ENCODE measurements at regions not wholly inside any gene's neighbourhood (a gene's known extent, or its start where the extent isn't known, plus 50 kb on each side); places are given as distances from the start of the nearest gene placed in this dataset.

- no peak for DNase-seq
Observed at GRCh38 chr1:103854279-103854678, 104.6 kb downstream of the AMY1C start.

GRCh38 chr1:103859721-103860120 is 110.0 kb downstream of the AMY1C start:
- no peak for DNase-seq

DNA sequence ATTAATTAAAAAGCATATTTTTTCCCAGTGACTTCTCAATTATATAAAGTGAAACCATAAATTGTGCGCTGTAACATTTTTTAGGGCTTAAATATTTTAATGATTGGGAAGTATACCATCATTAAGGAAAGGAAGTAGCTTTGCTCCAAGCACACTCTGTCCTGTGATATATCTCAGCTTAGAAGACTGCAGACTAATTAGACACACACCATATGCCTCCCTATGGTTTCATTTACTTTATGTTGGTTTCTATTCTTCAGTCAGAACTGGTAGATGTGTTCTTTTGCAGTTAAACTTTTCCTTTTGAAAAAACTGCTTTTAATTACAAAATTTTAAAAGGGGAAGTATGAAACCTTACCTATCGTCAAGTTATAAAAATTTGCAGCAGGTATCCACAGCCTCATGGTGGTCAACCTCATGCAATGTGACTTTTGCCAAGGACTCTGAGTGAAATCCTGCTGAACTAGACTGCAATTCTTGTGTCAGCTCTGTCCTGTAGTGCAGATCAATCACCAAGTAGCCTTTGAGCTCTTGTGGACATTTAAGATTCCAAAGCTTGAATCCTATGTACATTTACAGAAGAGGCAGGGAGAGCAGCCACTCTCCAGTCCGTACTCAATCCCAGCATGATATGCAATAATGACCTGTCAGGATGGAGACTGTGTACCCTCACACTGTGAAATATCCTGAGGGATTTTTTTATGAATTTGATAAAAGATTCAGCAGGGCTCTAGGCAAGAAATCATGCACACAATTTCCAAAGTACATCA is 149.1 kb downstream of the AMY1C start:
- no peak for DNase-seq

GRCh38 chr1:103900005-103900404 is 150.3 kb downstream of the AMY1C start:
- DNase-seq = no peak

DNA sequence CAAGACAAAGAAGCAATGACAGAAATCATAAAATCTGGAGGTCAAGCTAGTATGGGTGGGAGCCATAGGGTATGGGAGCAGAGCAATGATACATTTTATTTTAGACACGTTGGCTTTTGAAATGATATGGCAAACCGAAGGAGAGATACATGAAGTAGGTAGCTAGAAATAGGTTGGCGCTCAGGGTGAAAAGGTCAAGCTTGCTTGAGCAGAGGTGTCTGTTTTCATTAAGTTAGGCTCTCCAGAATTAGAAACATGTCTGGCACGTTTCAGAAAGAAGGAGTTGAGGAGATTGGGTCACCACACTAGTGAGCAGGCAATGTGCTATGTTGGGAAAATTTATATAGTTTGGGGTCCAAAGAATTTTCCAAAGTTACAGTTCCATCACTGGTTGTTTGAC is 151.4 kb downstream of the AMY1C start:
- DNase-seq = no peak

DNA sequence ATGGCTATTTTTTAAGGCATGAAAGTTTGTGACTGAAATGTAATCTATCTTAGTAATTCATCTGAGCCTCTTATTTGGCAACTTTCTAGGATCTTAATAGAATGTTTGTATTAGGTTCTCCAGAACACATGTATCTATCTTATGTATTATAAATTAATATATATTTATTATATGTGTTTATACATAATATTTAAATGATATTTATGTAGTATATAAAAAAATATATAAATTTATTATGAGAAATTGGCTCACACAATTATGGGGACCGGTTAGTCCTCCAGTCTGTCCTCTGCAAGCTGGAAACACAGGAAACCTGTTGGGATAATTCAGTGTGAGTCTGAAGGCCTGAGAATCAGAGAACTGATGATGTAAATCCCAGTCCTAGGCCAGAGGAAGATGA is 155.7 kb downstream of the AMY1C start:
- no peak for DNase-seq

DNA sequence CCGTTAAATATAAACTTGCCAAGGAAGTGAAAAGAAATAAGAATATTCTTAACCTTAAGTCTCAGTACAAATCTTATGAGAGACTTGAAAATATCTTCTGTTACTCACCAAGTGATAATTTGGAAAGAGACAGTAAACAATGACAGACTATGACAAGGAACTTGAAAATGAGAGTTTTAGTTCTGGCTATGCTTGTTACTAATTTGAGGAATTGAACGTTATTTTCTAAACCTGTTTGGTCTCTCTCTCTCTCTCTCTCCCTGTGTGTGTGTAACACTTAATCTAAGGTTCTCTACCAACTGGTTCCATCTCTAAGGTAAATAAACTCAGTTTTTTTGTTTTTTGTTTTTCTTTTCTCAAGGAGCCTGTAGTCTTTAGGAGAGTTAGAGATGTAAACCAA is 161.8 kb downstream of the AMY1C start:
- no peak for DNase-seq

GRCh38 chr1:103917795-103918194 is 168.1 kb downstream of the AMY1C start:
- no peak for DNase-seq

GRCh38 chr1:103931891-103932290 is 182.2 kb downstream of the AMY1C start:
- no peak for DNase-seq

GRCh38 chr1:103937763-103938357 is 188.2 kb downstream of the AMY1C start:
- DNase-seq = no peak

DNA sequence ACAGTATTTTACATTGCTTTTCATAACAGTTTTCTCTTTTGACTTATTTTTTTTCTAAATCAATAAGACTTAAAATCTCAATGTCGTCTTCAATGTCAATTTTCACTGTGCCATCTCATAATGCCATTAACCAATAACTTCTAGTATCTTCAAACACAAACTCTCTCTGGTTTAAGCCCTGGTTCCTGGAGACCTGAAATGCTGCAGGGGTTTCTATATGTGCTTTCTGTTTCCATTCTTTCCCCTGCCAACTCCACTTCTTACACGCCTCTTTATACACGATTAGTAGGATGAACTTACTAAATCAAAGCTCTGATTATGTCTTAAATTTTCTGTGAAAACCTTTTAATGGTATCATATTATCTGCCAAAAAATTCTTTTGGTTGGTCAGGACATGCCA is 191.4 kb downstream of the AMY1C start:
- DNase-seq = no peak

DNA sequence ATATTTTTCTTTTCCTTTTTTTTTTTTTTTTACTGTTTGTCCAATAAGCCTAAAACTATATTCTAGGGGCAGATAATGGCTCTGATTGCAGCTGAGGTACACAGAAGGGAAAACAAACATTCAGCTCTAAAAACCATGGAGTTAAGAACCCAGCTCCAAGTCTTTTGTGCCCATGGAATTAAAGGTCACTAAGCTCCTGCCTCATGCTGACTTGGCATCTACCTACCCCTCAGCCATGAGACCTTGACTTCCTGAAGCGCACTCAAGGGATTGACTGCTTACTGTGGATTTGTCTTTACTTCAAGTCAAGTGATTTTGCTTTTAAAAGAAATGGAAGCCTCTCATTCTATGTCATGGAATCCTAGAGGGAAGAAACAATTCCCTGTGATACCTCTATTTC is 192.3 kb downstream of the AMY1C start:
- DNase-seq = no peak

DNA sequence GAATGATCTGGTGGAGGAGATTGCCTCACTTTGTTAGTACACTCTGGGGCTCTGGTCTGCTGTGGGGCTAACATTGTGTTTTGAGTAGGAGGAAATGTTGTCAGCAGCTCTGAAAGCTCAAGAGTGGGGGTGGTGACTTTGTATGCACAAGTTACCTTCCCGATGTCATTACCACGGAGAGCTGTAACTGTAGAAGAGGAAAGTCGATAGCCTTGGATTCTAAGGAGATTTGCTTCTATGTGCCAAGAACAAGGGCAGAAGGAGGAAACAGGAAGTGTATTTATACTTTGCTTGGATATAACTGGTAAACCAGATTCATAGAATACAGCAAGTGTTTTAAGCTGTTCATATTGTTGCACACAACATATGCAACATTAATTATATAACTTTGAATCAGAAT is 196.1 kb downstream of the AMY1C start:
- DNase-seq = no peak

- DNase-seq = no peak
Observed at GRCh38 chr1:103948526-103948925, 198.8 kb downstream of the AMY1C start.

DNA sequence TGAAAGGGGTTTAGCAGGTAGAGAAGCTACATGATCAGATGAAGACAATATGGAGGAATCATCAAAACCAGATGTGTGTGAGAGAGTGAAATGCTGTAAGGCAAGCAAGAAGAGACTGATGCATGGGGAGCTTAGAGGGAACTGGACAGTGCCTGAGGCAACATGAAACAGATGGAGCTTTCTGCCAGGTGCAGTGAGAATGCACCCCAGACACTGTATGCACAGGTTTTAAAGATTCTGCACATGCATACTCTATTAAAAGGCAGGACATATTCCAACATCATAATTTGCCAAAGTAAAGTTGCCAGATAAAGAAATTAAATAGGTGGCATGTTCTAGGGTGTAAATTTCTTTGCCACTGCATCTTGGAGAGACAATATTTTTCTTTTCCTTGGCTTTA is 200.1 kb downstream of the AMY1C start:
- no peak for DNase-seq

DNA sequence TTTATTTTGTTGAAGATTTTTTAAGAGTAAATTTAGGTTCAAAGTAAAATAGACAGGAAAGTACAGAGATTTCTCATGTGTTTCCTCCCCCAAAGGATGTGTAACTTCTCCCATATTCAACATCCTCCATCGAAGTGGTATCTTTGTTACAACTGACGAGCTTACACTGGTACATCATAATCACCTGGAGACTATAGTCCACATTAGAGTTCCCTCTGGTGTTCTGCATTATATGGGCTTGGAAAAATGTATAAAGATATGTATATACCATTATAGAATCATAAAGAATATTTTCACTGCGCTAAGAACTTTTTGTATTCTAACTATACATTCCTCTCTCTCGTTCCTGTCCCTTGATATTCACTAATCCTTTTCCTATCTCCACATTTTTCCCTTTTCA is 203.7 kb downstream of the AMY1C start:
- no peak for DNase-seq

DNA sequence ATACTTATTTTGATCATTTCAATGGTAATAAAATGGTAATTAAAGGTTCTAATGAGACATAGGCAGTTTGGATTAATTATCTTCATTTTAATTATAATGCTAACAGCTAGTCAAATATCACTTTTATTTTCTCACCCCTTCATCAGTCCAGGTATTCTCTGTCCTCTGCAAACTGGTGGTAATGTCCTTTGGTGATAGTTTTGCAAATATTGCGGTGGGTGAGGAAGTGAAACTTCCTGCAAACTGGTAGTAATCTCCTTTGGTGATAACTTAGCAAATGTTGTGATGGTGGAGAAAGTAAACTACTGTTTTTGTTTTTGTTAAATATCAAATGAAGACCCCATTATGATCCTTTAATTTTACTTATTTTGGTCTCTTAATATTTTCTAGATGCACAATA is 209.0 kb downstream of the AMY1C start:
- no peak for DNase-seq

GRCh38 chr1:103959565-103959964 is 209.9 kb downstream of the AMY1C start:
- no peak for DNase-seq

DNA sequence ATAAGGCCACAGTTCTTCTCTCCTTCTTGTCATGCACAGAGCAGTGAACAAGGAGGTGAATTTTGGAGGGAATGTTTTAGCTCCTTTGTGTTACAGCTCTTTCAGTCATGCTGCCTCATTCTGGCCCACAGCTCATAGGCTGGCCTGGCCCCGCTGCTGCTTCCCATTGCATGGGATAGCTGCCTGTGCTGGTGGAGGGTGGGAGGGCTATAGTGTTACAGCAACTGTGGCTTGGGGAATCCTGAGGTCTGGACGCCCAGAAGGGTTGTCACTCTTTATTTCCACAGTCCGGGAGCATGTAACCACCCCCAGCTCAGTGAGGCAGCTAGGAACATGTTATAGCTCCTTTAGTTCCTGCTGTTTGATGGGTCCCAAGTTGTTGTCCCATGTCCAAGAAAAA is 210.3 kb downstream of the AMY1C start:
- DNase-seq = no peak

DNA sequence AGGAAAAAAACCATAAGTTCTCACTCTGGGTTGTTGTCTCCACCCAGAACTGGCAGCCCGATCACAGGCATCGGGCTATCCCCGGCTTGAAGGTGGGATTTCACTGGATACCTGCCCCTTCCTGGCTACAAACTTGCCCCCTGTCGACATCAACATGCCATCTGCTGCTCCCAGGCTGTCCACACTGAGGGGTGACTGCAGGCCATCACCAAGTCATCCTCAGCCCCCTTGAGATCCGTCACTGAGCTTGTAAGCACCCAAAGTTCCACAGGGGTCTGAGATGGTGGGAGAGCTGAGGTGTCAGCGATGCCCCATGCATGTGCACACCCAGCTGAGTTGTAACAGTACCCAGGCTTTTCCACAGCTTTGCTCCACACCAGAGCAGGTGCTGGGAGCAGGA is 211.0 kb downstream of the AMY1C start:
- no peak for DNase-seq

- no peak for DNase-seq
Observed at GRCh38 chr1:103986792-103987191, 237.1 kb downstream of the AMY1C start.

DNA sequence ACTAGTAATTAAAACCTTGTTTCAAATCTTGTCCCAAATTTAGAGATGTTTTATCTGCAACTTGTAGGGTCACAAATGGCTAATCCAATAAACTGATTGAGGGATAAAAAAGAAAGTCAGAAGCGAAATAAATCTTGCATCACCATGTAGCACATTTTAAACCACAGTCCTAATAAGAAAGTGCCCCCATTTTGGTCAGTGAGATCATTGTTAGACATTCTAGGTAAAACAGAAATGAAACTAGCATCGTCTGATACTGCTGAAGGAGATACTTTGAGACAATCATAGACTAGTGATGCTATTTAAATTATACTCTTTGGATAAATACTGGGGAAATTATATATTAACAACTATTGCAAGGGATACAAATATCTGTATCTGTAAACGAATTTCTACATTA is 247.9 kb downstream of the AMY1C start:
- no peak for DNase-seq

DNA sequence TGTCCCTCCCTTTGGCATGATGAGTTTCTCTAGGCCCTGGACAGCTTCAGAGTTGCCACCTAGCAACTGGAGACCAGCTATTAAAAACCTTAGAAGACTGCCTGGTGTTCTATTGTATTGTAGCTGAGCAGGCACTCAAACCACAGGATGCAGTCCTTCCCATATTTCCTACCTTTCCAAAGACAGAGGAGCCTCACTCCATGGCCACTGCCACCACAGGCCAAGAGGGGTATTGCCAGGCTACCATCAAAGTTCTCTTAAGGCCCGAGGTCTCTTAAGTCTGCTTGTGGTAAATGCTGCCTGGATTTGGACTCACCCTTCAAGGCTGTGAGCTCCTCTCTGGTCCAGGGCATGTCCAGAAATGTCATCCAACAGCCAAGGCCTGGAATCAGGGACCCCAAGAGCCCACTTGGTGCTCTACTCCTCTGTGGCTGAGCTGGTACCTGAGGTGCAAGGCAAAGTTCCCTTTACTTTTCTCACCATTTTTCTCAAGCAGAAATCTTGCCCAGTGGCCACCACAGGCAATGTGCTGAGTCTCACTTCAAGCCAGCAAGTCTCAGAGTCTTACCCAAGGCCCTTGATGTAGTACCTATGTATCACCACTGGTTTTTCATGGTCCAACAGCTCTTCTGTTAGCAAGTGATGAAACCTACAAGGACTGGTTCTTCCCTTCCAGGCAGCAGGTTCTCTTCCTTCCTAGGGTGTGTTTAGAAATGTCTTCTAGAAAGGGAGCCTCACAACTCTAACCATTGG is 269.4 kb downstream of the AMY1C start:
- DNase-seq = no peak

DNA sequence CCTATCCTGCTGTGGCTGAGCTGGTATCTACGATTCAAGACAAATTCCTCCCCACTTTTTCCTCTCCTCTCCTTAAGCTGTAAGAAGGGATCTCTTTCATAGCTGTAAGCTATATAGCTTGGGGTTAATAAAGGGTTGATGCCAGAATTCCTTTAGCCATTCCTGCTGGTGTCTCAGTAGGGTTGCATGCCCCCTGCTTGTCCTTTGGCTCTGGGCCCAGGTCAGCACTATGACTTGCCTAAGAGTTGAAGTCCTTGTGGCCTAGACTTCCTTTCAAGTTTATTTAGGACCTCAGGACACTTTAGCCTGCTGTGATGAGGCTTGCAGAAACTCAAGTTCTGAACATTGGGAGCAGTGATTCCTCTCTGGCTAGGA is 270.0 kb downstream of the AMY1C start:
- DNase-seq = no peak

All from NCI-H226 (cell line).